ENCODE measurements at regions not wholly inside any gene's neighbourhood (a gene's known extent, or its start where the extent isn't known, plus 50 kb on each side); places are given as distances from the start of the nearest gene placed in this dataset.

- no peak for ATAC-seq
- Histone ChIP-seq H3K4me1 (ENCODE audit: control insufficient read depth, insufficient read depth, low read length) (peaks cover 1% of the 10 kb centered on the region), H3K27me3 (ENCODE audit: control insufficient read depth, insufficient read depth) (no peaks in the 10 kb centered on the region), H3K27ac (ENCODE audit: low read length) (no peak overlapping the region), H3K9me3 (ENCODE audit: control insufficient read depth, low read length) (no peaks in the 10 kb centered on the region), H3K4me3 (ENCODE audit: low read length) (no peak overlapping the region)
- intact Hi-C loops (cut with DNase I) = no loop called here
- 83% methylated on average over 5 of the region's 5 CpGs for WGBS
- DNase-seq = no peak
Measured at GRCh38 chr10:3689871-3690510, 95.0 kb downstream of the KLF6 start.

- WGBS = 68% methylated on average over 5 of the region's 5 CpGs
- H3K9me3 ChIP-seq (ENCODE audit: control insufficient read depth, low read length) = no peaks in the 10 kb centered on the region
- ATAC-seq (peak; percentile 74 to 76), DNase-seq (no peak)
- peak overlapping the region; percentile 54 for H3K27ac ChIP-seq (ENCODE audit: low read length)
- no peak overlapping the region for H3K4me3 ChIP-seq (ENCODE audit: low read length)
- intact Hi-C loops (cut with DNase I) = no loop called here
- H3K4me1 ChIP-seq (ENCODE audit: control insufficient read depth, insufficient read depth, low read length) = peaks cover 1% of the 10 kb centered on the region
- no peaks in the 10 kb centered on the region for H3K27me3 ChIP-seq (ENCODE audit: control insufficient read depth, insufficient read depth)
Measured at GRCh38 chr10:3687510-3688081, 97.4 kb downstream of the KLF6 start.

DNA sequence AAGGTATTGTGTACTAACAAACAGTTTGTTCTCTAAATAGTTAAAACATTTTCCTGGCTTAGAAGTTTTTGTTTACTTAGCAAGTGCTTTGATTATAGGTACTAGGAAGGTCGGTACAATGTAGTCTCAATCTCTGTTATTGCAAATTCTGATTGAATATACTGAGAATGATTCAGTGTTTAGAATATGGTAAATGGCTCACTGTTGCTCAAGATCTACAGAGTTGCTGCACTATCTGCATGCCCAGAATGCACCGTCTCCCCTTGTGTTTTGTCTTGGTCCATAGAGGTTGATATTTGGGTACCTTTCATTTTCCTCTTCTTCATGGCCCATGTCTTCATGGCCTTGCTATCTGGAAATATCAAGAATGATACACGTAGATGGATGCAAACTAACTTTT, 99.6 kb downstream of the KLF6 start:
- 81% methylated on average over 3 of the region's 3 CpGs for whole genome bisulfite sequencing
- no peak overlapping the region for H3K27ac ChIP-seq (ENCODE audit: low read length)

DNA sequence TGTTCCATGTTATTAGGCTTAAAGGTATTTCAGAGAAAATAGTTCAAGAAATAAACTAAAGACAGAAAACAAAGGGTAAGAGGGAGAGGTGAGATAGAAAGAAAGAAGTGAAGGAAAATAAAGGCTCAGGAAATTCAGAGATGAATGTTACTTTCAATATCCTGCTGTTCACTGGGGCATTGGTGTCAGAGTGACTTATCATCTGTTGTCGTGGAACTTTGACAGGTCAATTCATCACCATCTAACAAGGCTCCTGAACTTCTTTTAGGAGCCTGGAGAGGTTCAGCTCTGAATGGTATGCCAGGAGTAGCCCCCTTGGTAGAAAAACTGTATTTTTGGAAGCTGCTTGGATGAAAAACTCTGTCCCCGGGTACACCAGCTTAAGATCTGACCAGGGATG, 100.1 kb downstream of the KLF6 start:
- WGBS = 48% methylated on average over 2 of the region's 2 CpGs
- ATAC-seq (no peak), DNase-seq (no peak)
- Histone ChIP-seq H3K27ac (ENCODE audit: low read length) (no peak overlapping the region), H3K4me3 (ENCODE audit: low read length) (no peak overlapping the region), H3K9me3 (ENCODE audit: control insufficient read depth, low read length) (no peaks in the 10 kb centered on the region), H3K27me3 (ENCODE audit: control insufficient read depth, insufficient read depth) (no peaks in the 10 kb centered on the region), H3K4me1 (ENCODE audit: control insufficient read depth, insufficient read depth, low read length) (peaks cover 1% of the 10 kb centered on the region)
- intact Hi-C loops (cut with DNase I) = no loop called here

More for the DNA sequence above, 99.6 kb downstream of the KLF6 start:
- H3K27me3 ChIP-seq (ENCODE audit: control insufficient read depth, insufficient read depth) = no peaks in the 10 kb centered on the region
- no peaks in the 10 kb centered on the region for H3K9me3 ChIP-seq (ENCODE audit: control insufficient read depth, low read length)
- intact Hi-C loops (cut with DNase I) = no loop called here
- no peak for DNase-seq
- no peak for ATAC-seq
- H3K4me3 ChIP-seq (ENCODE audit: low read length) = no peak overlapping the region
- peaks cover 1% of the 10 kb centered on the region for H3K4me1 ChIP-seq (ENCODE audit: control insufficient read depth, insufficient read depth, low read length)

DNA sequence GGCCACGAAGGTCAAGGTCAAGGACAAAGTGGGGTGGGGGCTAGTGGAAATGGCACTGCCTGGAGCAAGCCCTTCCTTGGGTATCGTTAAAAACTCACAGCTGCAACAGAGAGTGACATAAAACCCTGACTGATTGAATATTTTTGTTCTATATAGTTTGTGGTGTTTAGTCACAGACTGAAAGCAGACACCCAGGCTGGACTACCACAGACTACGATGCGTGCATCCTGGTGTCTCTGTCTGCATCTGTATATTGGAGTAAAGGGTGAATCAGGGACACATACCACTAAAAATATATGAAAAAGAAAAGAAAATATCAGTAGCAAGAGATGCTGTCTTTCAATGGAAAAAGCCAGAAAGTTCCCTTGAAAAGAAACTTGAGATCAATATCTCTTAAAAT, 101.4 kb downstream of the KLF6 start:
- 95% methylated on average over 4 of the region's 4 CpGs for WGBS
- Histone ChIP-seq H3K4me3 (ENCODE audit: low read length) (no peak overlapping the region), H3K27ac (ENCODE audit: low read length) (no peak overlapping the region), H3K4me1 (ENCODE audit: control insufficient read depth, insufficient read depth, low read length) (peaks cover 1% of the 10 kb centered on the region), H3K27me3 (ENCODE audit: control insufficient read depth, insufficient read depth) (no peaks in the 10 kb centered on the region), H3K9me3 (ENCODE audit: control insufficient read depth, low read length) (no peaks in the 10 kb centered on the region)
- ATAC-seq = no peak
- intact Hi-C loops (cut with DNase I) = no loop called here
- no peak for DNase-seq

DNA sequence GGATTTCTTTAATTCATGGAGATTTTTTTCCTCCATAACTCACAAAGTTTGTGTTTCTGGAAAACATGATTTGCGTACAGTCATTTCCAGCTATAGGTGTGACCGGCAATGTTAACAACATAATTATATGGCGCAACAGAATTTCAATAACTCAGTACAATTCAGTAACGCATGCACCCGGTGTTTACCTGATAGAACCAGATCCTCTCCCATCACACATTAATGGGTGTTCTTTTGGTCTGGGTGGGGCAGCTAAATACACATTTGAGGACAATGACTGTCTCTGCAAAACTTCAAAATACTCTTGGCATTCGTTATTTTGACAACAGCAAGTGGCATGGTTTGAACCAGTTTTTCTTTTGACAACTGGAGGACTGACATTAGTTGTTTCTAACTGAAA, 102.3 kb downstream of the KLF6 start:
- no peak for DNase-seq
- Histone ChIP-seq H3K27ac (ENCODE audit: low read length) (no peak overlapping the region), H3K9me3 (ENCODE audit: control insufficient read depth, low read length) (no peaks in the 10 kb centered on the region), H3K27me3 (ENCODE audit: control insufficient read depth, insufficient read depth) (no peaks in the 10 kb centered on the region), H3K4me3 (ENCODE audit: low read length) (no peak overlapping the region), H3K4me1 (ENCODE audit: control insufficient read depth, insufficient read depth, low read length) (peaks cover 1% of the 10 kb centered on the region)
- intact Hi-C loops (cut with DNase I) = no loop called here
- no peak for ATAC-seq
- WGBS = 95% methylated on average over 6 of the region's 6 CpGs

DNA sequence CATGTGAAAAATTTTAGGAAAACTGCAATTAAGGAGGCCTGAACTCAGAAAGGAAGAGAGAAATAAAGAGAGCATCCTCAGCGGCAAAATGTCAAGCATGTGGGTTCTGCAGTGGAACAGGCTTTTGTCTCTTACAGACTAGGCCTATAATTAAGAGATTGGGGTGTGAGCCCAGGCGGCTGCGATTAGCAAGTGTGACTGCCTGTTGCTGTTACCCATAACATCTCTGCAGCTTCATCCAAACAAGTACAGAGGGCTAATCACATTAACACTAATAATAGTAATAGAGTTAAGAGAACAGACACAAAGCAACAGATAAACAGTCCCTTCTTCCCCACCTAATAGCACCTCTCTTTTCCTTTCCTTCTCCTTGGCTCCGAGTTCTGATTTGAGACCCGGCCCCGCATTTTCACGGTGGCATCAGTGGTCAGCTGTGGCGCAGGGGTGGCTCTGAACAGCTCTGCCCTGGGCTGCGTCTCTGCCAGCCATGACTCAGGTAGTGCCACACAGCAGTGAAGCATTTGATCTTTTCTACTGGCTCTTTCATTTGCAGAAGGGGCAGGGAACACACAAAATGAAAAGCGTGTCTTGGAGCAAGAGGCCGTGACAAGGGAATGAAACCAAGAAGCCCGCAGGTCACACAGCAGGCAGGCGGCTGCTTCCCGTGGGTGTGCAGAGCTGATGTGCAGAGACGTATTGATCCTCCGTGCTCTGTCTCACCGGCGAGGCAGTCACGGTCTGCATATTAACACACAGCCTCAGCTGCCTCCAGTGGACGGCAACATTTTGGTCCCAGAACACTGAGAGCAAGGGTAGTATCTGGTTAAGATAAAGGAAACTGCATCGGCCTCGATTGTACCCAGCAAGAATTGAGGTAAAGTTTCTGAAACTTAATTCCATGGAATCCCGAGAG, 103.1 kb downstream of the KLF6 start:
- H3K4me3 ChIP-seq (ENCODE audit: low read length) = no peak overlapping the region
- intact Hi-C loops (cut with DNase I) = no loop called here
- no peak for DNase-seq
- peaks cover 1% of the 10 kb centered on the region for H3K4me1 ChIP-seq (ENCODE audit: control insufficient read depth, insufficient read depth, low read length)
- no peaks in the 10 kb centered on the region for H3K27me3 ChIP-seq (ENCODE audit: control insufficient read depth, insufficient read depth)
- H3K27ac ChIP-seq (ENCODE audit: low read length) = peak overlapping the region; percentile 65
- H3K9me3 ChIP-seq (ENCODE audit: control insufficient read depth, low read length) = no peaks in the 10 kb centered on the region
- 72% methylated on average over 23 of the region's 23 CpGs for WGBS
- peak; percentile 49 to 66 for ATAC-seq

DNA sequence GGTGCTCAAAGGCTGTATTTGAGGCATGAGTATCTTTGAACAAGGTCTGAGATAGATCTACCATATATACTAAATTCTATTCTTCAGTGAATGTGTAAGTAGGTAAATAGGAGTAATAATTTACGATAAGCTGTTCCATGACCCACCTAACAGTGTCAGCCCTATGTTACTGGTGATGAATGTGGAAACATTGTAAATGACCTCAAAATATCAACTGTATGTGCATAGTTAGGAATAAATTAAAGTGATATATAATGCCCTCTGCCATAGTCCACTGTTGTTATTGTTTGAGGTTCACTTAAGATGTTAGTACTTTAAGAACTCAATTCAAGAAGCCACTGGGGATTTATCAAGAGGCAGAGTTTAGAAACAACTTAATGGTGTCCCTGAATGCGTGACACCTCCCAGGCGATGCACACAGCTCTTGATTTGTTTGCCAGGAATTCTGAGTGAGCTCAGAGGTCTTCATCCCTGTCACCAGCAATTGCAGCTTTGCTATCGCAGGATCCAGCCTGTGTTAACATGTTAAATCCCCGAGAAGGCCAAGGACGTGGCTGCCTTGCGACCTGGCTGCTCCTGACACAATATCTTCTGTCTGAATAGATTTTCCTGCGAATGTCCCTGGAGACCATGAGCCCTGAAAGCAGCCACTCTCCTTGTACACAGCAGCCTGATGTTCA, 104.9 kb downstream of the KLF6 start:
- intact Hi-C loops (cut with DNase I) = no loop called here
- ATAC-seq = peak; percentile 53 to 68
- no peak overlapping the region for H3K4me3 ChIP-seq (ENCODE audit: low read length)
- whole genome bisulfite sequencing = 58% methylated on average over 8 of the region's 8 CpGs
- H3K27me3 ChIP-seq (ENCODE audit: control insufficient read depth, insufficient read depth) = no peaks in the 10 kb centered on the region
- H3K9me3 ChIP-seq (ENCODE audit: control insufficient read depth, low read length) = no peaks in the 10 kb centered on the region
- no peaks in the 10 kb centered on the region for H3K4me1 ChIP-seq (ENCODE audit: control insufficient read depth, insufficient read depth, low read length)
- DNase-seq = no peak
- no peak overlapping the region for H3K27ac ChIP-seq (ENCODE audit: low read length)

DNA sequence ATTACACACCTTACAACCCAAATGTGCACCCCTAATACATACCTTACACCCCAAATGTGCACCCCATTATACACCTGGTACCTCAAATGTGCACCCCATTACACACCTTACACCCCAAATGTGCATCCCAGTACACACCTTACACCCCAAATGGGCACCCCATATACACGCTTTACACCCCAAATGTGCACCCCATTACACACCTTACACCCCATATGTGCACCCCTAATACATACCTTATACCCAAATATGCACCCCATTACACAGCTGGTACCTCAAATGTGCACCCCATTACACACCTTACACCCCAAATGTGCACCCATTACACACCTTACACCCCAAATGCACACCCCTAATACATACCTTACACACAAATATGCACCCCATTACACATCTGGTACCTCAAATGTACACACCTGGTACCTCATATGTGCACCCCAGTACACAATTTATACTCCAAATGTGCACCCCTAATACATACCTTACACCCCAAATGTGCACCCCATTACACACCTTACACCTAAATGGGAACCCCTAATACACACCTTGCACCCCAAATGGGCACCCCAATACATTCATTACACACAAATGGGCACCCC, 106.3 kb downstream of the KLF6 start:
- Histone ChIP-seq H3K27ac (ENCODE audit: low read length) (no peak overlapping the region), H3K27me3 (ENCODE audit: control insufficient read depth, insufficient read depth) (no peaks in the 10 kb centered on the region), H3K9me3 (ENCODE audit: control insufficient read depth, low read length) (no peaks in the 10 kb centered on the region), H3K4me1 (ENCODE audit: control insufficient read depth, insufficient read depth, low read length) (no peaks in the 10 kb centered on the region), H3K4me3 (ENCODE audit: low read length) (no peak overlapping the region)
- ATAC-seq (no peak), DNase-seq (no peak)
- WGBS = 73% methylated on average over 1 of the region's 1 CpG
- intact Hi-C loops (cut with DNase I) = no loop called here

GRCh38 chr10:3676564-3676963, 108.4 kb downstream of the KLF6 start:
- intact Hi-C loops (cut with DNase I) = no loop called here
- no peaks in the 10 kb centered on the region for H3K9me3 ChIP-seq (ENCODE audit: control insufficient read depth, low read length)
- H3K4me1 ChIP-seq (ENCODE audit: control insufficient read depth, insufficient read depth, low read length) = no peaks in the 10 kb centered on the region
- H3K4me3 ChIP-seq (ENCODE audit: low read length) = no peak overlapping the region
- no peaks in the 10 kb centered on the region for H3K27me3 ChIP-seq (ENCODE audit: control insufficient read depth, insufficient read depth)
- DNase-seq (no peak), ATAC-seq (no peak)
- no peak overlapping the region for H3K27ac ChIP-seq (ENCODE audit: low read length)
- 74% methylated on average over 5 of the region's 5 CpGs for WGBS
